Prostate gland (tissue), 2 donors: ENCODE measurements at regions not wholly inside any gene's neighbourhood (a gene's known extent, or its start where the extent isn't known, plus 50 kb on each side); places are given as distances from the start of the nearest gene placed in this dataset.

Source experiments
- POLR2AphosphoS5 ChIP-seq: sonication (generic); formaldehyde crosslinking; IDR thresholded peaks from one replicate; pipeline ENCODE4 v1.6.1; 2017; ENCODE audit warnings: antibody characterized with exemption
- TF ChIP-seq, protein P1 (sequence below), 4 experiments: fragments of 200-600 bp in 2 of 4; fragments of 450-650 bp in 2 of 4; sonication (generic) in 2 of 4; IDR thresholded peaks; 1 replicate in 3 of 4; 2 replicates in 1 of 4; pipeline ENCODE4 v1.5.1; 2016 to 2019; ENCODE audit warnings: antibody characterized with exemption in 4 of 4, mild to moderate bottlenecking in 2 of 4, moderate library complexity in 2 of 4

DNA sequence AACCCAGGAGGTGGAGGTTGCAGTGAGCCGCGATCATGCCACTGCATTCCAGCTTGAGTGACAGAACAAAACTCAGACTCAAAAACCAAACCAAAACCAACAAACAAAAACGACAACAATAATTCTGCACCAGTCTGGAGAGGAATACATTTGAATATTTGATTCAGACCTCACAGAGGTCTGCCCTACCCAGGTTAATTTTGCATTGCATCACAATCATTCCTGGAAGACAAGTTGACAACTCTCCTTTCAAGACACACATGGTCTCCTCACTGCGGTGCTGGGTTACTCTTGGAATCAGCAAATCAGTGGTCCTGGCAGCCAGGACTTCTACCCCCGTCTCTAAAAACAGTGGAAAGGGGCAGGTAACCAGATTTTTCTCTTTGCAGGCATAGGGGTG lies 79.9 kb upstream of the TMTC4 start:
- TF ChIP-seq, protein P1, sequence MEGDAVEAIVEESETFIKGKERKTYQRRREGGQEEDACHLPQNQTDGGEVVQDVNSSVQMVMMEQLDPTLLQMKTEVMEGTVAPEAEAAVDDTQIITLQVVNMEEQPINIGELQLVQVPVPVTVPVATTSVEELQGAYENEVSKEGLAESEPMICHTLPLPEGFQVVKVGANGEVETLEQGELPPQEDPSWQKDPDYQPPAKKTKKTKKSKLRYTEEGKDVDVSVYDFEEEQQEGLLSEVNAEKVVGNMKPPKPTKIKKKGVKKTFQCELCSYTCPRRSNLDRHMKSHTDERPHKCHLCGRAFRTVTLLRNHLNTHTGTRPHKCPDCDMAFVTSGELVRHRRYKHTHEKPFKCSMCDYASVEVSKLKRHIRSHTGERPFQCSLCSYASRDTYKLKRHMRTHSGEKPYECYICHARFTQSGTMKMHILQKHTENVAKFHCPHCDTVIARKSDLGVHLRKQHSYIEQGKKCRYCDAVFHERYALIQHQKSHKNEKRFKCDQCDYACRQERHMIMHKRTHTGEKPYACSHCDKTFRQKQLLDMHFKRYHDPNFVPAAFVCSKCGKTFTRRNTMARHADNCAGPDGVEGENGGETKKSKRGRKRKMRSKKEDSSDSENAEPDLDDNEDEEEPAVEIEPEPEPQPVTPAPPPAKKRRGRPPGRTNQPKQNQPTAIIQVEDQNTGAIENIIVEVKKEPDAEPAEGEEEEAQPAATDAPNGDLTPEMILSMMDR (IDR thresholded peaks at IDR 0.05) = no peak
- TF ChIP-seq POLR2AphosphoS5 = no peak
